Mesenchymal stem cell (in vitro differentiated cells and primary cell): ENCODE measurements at regions not wholly inside any gene's neighbourhood (a gene's known extent, or its start where the extent isn't known, plus 50 kb on each side); places are given as distances from the start of the nearest gene placed in this dataset.

ENCODE experiments used
- DNase-seq: peaks from one replicate; pipeline ENCODE4 v3.0.0-alpha.2; 2013
- H2AFZ ChIP-seq: one replicate; pipeline ENCODE4 v1.6.1; 2013; ENCODE audit warnings: low read depth, mild to moderate bottlenecking, control low read depth, inconsistent platforms, low read length, moderate library complexity
- H2AK5ac ChIP-seq: 2 replicates; pipeline ENCODE4 v1.6.1; 2013; ENCODE audit warnings: low read length, moderate library complexity, mild to moderate bottlenecking, inconsistent platforms; ENCODE audit not compliant: severe bottlenecking
- H2BK120ac ChIP-seq: one replicate; pipeline ENCODE4 v1.6.1; 2013; ENCODE audit warnings: low read depth, mild to moderate bottlenecking, inconsistent platforms, low read length, moderate library complexity
- H2BK12ac ChIP-seq, 2 experiments: one replicate each; pipeline ENCODE4 v1.6.1; 2013; ENCODE audit warnings: inconsistent platforms in 2 of 2, low read length in 2 of 2, mild to moderate bottlenecking in 2 of 2, moderate library complexity in 2 of 2, control low read depth in 1 of 2
- H2BK15ac ChIP-seq: one replicate; pipeline ENCODE4 v1.6.1; 2013; ENCODE audit warnings: mild to moderate bottlenecking, low read depth, inconsistent platforms; ENCODE audit not compliant: poor library complexity, severe bottlenecking
- H2BK5ac ChIP-seq: 2 replicates; pipeline ENCODE4 v1.6.1; 2013; ENCODE audit warnings: low read depth, mild to moderate bottlenecking, low read length, control low read depth, inconsistent platforms; ENCODE audit not compliant: poor library complexity, severe bottlenecking
- H3K14ac ChIP-seq, 2 experiments: one replicate each; pipeline ENCODE4 v1.6.1; 2013; ENCODE audit warnings: inconsistent platforms in 2 of 2, low read length in 2 of 2, control low read depth in 1 of 2, mild to moderate bottlenecking in 1 of 2, moderate library complexity in 1 of 2
- H3K18ac ChIP-seq, 2 experiments: one replicate each; pipeline ENCODE4 v1.6.1; 2013; ENCODE audit warnings: inconsistent platforms in 2 of 2, low read length in 2 of 2, control low read depth in 1 of 2, low read depth in 1 of 2, mild to moderate bottlenecking in 1 of 2
- H3K23ac ChIP-seq, 2 experiments: one replicate each; pipeline ENCODE4 v1.6.1; 2013; ENCODE audit warnings: inconsistent platforms in 2 of 2, low read length in 2 of 2, mild to moderate bottlenecking in 2 of 2, moderate library complexity in 2 of 2, control low read depth in 1 of 2
- H3K27ac ChIP-seq: 2 replicates; pipeline ENCODE4 v1.5.1; 2013; ENCODE audit warnings: mild to moderate bottlenecking, moderate library complexity, low read length, control low read depth, inconsistent platforms; ENCODE audit not compliant: poor library complexity, severe bottlenecking
- H3K27me3 ChIP-seq, 2 experiments: 2 replicates each; pipeline versions ENCODE4 v1.6.1 to v1.7.0; 2013; ENCODE audit warnings: low read length in 2 of 2, mild to moderate bottlenecking in 2 of 2, moderate library complexity in 2 of 2, control low read depth in 1 of 2, inconsistent platforms in 1 of 2; ENCODE audit not compliant: control insufficient read depth in 1 of 2, insufficient read depth in 1 of 2
- H3K36me3 ChIP-seq, 2 experiments: 2 replicates each; pipeline versions ENCODE4 v1.6.1 to v1.7.0; 2013; ENCODE audit warnings: low read length in 2 of 2, control low read depth in 1 of 2, inconsistent platforms in 1 of 2, low read depth in 1 of 2, mild to moderate bottlenecking in 1 of 2; ENCODE audit not compliant: insufficient read depth in 2 of 2, control insufficient read depth in 1 of 2
- H3K4ac ChIP-seq, 2 experiments: one replicate each; pipeline ENCODE4 v1.6.1; 2013; ENCODE audit warnings: inconsistent platforms in 2 of 2, low read length in 2 of 2, mild to moderate bottlenecking in 2 of 2, moderate library complexity in 2 of 2, control low read depth in 1 of 2, low read depth in 1 of 2
- H3K4me1 ChIP-seq: 2 replicates; pipeline ENCODE4 v1.6.1; 2013; ENCODE audit warnings: low read depth, low read length, control low read depth; ENCODE audit not compliant: control insufficient read depth, insufficient read depth
- H3K4me2 ChIP-seq: 2 replicates; pipeline ENCODE4 v1.6.1; 2013; ENCODE audit warnings: low read length, mild to moderate bottlenecking, inconsistent platforms; ENCODE audit not compliant: poor library complexity, severe bottlenecking
- H3K4me3 ChIP-seq, 2 experiments: 2 replicates each; pipeline versions ENCODE4 v1.5.1 to v1.7.0; 2013; ENCODE audit warnings: low read length in 2 of 2, mild to moderate bottlenecking in 2 of 2, control low read depth in 1 of 2, low read depth in 1 of 2; ENCODE audit not compliant: insufficient read depth in 1 of 2
- H3K79me1 ChIP-seq: replicated peaks from 2 replicates; pipeline ENCODE4 v1.6.1; 2013; ENCODE audit warnings: mild to moderate bottlenecking, control low read depth, low read length, inconsistent platforms; ENCODE audit not compliant: poor library complexity, severe bottlenecking
- H3K9ac ChIP-seq: 2 replicates; pipeline ENCODE4 v1.7.0; 2013; ENCODE audit warnings: mild to moderate bottlenecking, low read length, moderate library complexity
- H3K9me3 ChIP-seq: 2 replicates; pipeline ENCODE4 v1.7.0; 2013; ENCODE audit warnings: mild to moderate bottlenecking, low read length; ENCODE audit not compliant: control insufficient read depth
- H4K8ac ChIP-seq: one replicate; pipeline ENCODE4 v1.6.1; 2013; ENCODE audit warnings: inconsistent platforms, mild to moderate bottlenecking, low read length, moderate library complexity
- H4K91ac ChIP-seq: one replicate; pipeline ENCODE4 v1.6.1; 2013; ENCODE audit warnings: mild to moderate bottlenecking, low read length, inconsistent platforms
- WGBS: methylation state at CpG from one replicate; pipeline ENCODE4 v1.1.7; 2013; ENCODE audit warnings: mixed read lengths; 5-methylcytosine and 5-hydroxymethylcytosine counted together

GRCh38 chrX:867502-867901 is 236.9 kb downstream of the SHOX start:
- Histone ChIP-seq H3K18ac (no peak overlapping the region), H2BK15ac (no peak overlapping the region), H2BK12ac (no peak overlapping the region), H3K36me3 (no peaks in the 10 kb centered on the region), H4K91ac (no peak overlapping the region), H3K79me1 (no peaks in the 10 kb centered on the region), H3K9ac (no peak overlapping the region), H2BK5ac (no peak overlapping the region), H2AK5ac (no peak overlapping the region), H3K4me2 (no peak overlapping the region), H4K8ac (no peak overlapping the region), H3K4me3 (no peak overlapping the region), H3K23ac (no peak overlapping the region), H3K9me3 (peaks cover 5% of the 10 kb centered on the region), H2BK120ac (no peak overlapping the region), H3K27me3 (no peaks in the 10 kb centered on the region), H3K27ac (no peak overlapping the region), H3K4ac (no peak overlapping the region), H3K4me1 (peaks cover 2% of the 10 kb centered on the region), H2AFZ (no peak overlapping the region), H3K14ac (no peak overlapping the region)
- 59% methylated on average over 11 of the region's 11 CpGs for WGBS
- DNase-seq = no peak

GRCh38 chrX:866441-866990 is 235.9 kb downstream of the SHOX start:
- Histone ChIP-seq H3K23ac (no peak overlapping the region), H4K8ac (no peak overlapping the region), H2AFZ (no peak overlapping the region), H3K9ac (no peak overlapping the region), H3K14ac (no peak overlapping the region), H3K4me1 (peaks cover 4% of the 10 kb centered on the region), H3K36me3 (no peaks in the 10 kb centered on the region), H3K27me3 (no peaks in the 10 kb centered on the region), H2AK5ac (no peak overlapping the region), H2BK12ac (no peak overlapping the region), H3K18ac (no peak overlapping the region), H3K4me2 (no peak overlapping the region), H2BK15ac (no peak overlapping the region), H3K27ac (no peak overlapping the region), H2BK5ac (no peak overlapping the region), H3K79me1 (no peaks in the 10 kb centered on the region), H2BK120ac (no peak overlapping the region), H4K91ac (no peak overlapping the region), H3K9me3 (no peaks in the 10 kb centered on the region), H3K4me3 (no peak overlapping the region), H3K4ac (no peak overlapping the region)
- no peak for DNase-seq
- WGBS = 19% methylated on average over 15 of the region's 18 CpGs

GRCh38 chrX:865422-865821 is 234.8 kb downstream of the SHOX start:
- Histone ChIP-seq H3K4me2 (no peak overlapping the region), H2BK12ac (no peak overlapping the region), H3K79me1 (no peaks in the 10 kb centered on the region), H2BK120ac (no peak overlapping the region), H3K4ac (no peak overlapping the region), H2AK5ac (no peak overlapping the region), H2BK15ac (no peak overlapping the region), H3K18ac (no peak overlapping the region), H3K4me3 (no peak overlapping the region), H3K27me3 (no peaks in the 10 kb centered on the region), H3K36me3 (no peaks in the 10 kb centered on the region), H3K9ac (no peak overlapping the region), H4K8ac (no peak overlapping the region), H3K4me1 (peaks cover 4% of the 10 kb centered on the region), H2AFZ (no peak overlapping the region), H3K9me3 (no peaks in the 10 kb centered on the region), H3K23ac (no peak overlapping the region), H3K14ac (no peak overlapping the region), H4K91ac (no peak overlapping the region), H3K27ac (no peak overlapping the region), H2BK5ac (no peak overlapping the region)
- DNase-seq = no peak
- 96% methylated on average over 3 of the region's 3 CpGs for WGBS

- Histone ChIP-seq H3K9me3 (peaks cover 3% of the 10 kb centered on the region), H2AK5ac (no peak overlapping the region), H3K4ac (no peak overlapping the region), H3K14ac (no peak overlapping the region), H4K8ac (no peak overlapping the region), H3K4me3 (no peak overlapping the region), H3K27me3 (no peaks in the 10 kb centered on the region), H2AFZ (no peak overlapping the region), H3K36me3 (no peaks in the 10 kb centered on the region), H3K18ac (no peak overlapping the region), H2BK120ac (no peak overlapping the region), H2BK5ac (no peak overlapping the region), H3K23ac (no peak overlapping the region), H3K4me1 (peaks cover 4% of the 10 kb centered on the region), H3K9ac (no peak overlapping the region), H3K27ac (no peak overlapping the region), H2BK15ac (no peak overlapping the region), H4K91ac (no peak overlapping the region), H2BK12ac (no peak overlapping the region), H3K4me2 (no peak overlapping the region), H3K79me1 (no peaks in the 10 kb centered on the region)
- no peak for DNase-seq
- WGBS = 72% methylated on average over 9 of the region's 9 CpGs
Observed at GRCh38 chrX:861921-862320, 231.3 kb downstream of the SHOX start.
